IPS-NIHi11 (cell line): ENCODE measurements at regions not wholly inside any gene's neighbourhood (a gene's known extent, or its start where the extent isn't known, plus 50 kb on each side); places are given as distances from the start of the nearest gene placed in this dataset.

ENCODE experiments used
- DNase-seq: peaks from one replicate; pipeline ENCODE4 v3.0.0; 2012; ENCODE audit warnings: mixed read lengths, low spot score

DNA sequence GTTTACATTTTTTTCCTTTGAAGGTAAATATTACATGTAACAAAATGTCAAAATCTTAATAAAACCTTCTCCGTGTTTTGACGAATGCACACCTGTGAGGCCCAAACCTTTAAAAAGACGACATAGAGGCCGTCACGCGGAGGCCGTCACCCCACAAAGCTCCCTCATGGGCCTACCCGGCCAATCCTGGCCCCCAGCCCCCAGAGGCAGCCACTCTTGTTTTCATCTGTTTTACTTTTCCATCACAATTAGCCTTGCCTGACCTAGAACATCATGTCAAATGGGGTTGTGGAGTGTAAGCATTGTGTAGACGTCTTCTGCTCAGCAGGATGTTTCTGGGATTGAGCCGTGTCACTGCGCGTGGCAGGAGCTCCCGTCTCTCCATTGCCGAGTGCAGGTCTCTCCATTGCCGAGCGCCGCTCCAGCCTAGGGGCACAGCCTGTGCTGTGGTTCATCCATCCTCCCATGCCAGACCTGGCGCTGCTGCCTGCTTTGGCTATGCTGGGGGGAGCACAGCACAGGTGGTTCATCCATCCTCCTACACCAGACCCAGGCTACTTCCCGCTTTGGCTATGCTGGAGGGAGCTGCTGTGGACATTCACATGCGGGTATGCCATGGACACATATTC, 52.2 kb upstream of the IRX4 start:
- no peak for DNase-seq

DNA sequence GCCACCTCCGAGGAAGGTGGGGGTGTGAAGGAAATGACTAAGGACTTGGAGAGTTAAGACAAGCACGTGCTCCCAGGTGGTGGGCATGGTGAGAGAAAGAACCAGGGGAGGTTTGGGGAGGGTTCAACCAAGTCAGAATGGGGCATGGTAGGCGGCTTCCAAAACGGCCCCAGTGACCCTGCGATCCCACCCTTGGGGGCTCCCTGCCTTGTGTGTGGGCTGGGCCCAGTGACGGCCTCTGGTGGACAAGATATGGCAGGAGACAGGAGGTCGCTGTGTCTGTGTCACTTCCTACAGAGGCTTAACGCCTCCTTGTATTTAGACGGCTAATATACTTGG, 51.3 kb upstream of the IRX4 start:
- DNase-seq: no peak

DNA sequence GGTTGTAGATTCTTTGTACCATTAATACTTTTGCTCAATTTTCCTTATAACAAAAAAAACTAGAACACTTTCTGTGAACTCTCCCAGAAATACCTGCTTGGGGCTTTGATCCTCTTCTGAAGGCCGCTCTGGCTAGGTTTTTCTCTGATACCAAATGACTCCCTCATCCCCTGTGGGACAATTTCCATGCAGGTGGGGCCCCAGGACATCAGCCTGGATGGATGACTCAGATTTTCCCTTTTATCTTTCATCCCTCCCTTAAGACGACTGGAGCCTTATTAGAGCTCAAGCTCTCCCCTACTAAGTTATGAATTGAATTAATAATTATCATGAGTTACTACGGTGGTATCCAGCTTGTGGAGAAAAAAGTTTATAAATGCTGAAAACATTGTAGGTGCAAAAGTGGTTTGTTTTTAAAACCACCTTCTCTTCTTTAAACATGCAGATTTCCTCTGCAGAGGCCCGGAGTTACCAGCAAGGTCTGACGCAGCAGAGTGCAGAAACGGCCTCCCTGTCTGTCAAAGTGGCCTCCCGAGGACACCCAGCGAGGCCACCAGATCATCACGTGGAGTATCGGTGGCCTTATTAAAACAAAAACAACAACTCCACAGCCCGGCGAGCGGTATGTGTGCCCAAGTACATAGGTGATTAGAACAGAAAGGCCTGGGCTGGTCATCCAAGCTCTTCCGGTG, 50.8 kb upstream of the IRX4 start:
- DNase-seq: no peak
